GM12878 (cell line): ENCODE measurements at regions not wholly inside any gene's neighbourhood (a gene's known extent, or its start where the extent isn't known, plus 50 kb on each side); places are given as distances from the start of the nearest gene placed in this dataset.

Source experiments
- EED ChIP-seq: sonication (generic); IDR thresholded peaks from 2 replicates; pipeline ENCODE4 v1.6.1; 2016; ENCODE audit warnings: antibody characterized with exemption, low read depth
- ELK1 ChIP-seq: IDR thresholded peaks from 2 replicates; pipeline ENCODE4 v1.6.1; 2012; ENCODE audit warnings: low read depth, low read length, improper control_type of control experiment
- GABPA ChIP-seq: IDR thresholded peaks from 2 replicates; pipeline ENCODE4 v1.6.1; 2014; ENCODE audit warnings: antibody characterized with exemption, low read depth, mild to moderate bottlenecking, inconsistent platforms
- GATAD2B ChIP-seq: fragments of 450-650 bp; conservative IDR thresholded peaks from 2 replicates; pipeline ENCODE4 v1.6.1; 2017; ENCODE audit warnings: low read depth, mild to moderate bottlenecking, moderate library complexity
- HCFC1 ChIP-seq: fragments of 150-350 bp; IDR thresholded peaks from 2 replicates; pipeline ENCODE4 v1.6.1; 2014; ENCODE audit warnings: low read length
- PAX5 ChIP-seq: IDR thresholded peaks from 2 replicates; pipeline ENCODE4 v1.6.1; 2011; ENCODE audit warnings: low read depth, low read length, borderline replicate concordance
- PKNOX1 ChIP-seq: fragments of 450-650 bp; IDR thresholded peaks from 2 replicates; pipeline ENCODE4 v1.6.1; 2016; ENCODE audit warnings: mild to moderate bottlenecking
- RBBP5 ChIP-seq: fragments of 200-600 bp; sonication (generic); conservative IDR thresholded peaks from 2 replicates; pipeline ENCODE4 v1.6.1; 2016
- STAT3 ChIP-seq: IDR thresholded peaks from 2 replicates; pipeline ENCODE4 v1.6.1; 2011; ENCODE audit warnings: low read depth, low read length, improper control_type of control experiment
- ZNF24 ChIP-seq: fragments of 450-650 bp; IDR thresholded peaks from 2 replicates; pipeline ENCODE4 v1.6.1; 2017; ENCODE audit warnings: antibody characterized with exemption, mild to moderate bottlenecking
- ZNF592 ChIP-seq: fragments of 450-650 bp; IDR thresholded peaks from 2 replicates; pipeline ENCODE4 v1.6.1; 2017; ENCODE audit warnings: mild to moderate bottlenecking, moderate library complexity
- ZNF687 ChIP-seq: fragments of 450-650 bp; IDR thresholded peaks from 2 replicates; pipeline ENCODE4 v1.6.1; 2017; ENCODE audit warnings: mild to moderate bottlenecking, moderate library complexity
- ZSCAN29 ChIP-seq: fragments of 450-650 bp; IDR thresholded peaks from 2 replicates; pipeline ENCODE4 v1.6.1; 2017; ENCODE audit warnings: mild to moderate bottlenecking, moderate library complexity
- TF ChIP-seq, protein P1 (sequence below): fragments of 450-650 bp; IDR thresholded peaks from 2 replicates; pipeline ENCODE4 v1.6.1; 2018; ENCODE audit warnings: borderline replicate concordance, mild to moderate bottlenecking; ENCODE audit not compliant: partially characterized antibody

DNA sequence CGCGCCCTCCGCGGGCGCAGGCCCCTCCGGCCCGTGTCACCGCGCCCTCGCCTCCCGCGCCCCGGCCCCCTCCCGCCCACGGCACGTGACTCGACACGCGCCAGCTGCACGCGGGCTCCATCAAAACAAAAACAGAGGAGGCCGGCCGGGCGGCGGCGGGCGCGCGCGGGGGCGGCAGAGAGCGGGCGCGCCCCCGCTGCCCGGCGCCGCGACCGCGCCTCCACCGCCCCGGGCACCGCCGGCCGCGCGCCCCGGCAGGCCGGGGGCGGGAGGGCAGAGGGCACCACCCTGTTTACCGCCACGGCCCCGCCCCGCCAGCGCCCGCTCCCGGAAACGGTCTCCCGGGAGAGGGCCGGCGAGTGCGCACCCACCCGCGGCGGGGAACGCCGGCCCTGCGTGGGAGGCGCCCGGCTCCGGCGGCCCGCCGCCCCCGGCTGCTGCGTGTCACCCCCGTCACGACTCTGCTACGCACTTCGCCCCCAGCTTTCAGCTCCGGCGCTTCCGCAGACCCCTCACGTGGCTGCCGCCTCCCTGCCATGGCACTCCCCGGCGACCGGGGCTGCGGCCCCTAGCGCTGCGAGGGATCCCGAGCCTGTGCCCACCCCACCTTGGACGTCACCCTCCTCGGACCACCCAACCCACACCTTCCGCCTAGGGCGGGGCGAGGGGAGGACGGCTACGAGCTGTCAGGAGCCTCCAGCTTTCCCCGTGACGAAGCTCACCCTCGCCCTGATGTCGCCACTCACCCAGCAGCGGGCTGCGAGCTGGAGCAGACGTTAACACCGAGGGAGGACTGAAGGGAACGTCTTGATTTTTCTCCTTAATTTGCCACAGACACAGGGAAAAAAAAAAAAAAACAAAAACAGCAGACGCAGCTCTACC, 221.6 kb upstream of the MKLN1 start (continued):
- TF ChIP-seq ZNF687, result peak; percentile 61; the same call in 1 of the 2 replicates
- no peak for TF ChIP-seq RBBP5
- TF ChIP-seq, protein P1, sequence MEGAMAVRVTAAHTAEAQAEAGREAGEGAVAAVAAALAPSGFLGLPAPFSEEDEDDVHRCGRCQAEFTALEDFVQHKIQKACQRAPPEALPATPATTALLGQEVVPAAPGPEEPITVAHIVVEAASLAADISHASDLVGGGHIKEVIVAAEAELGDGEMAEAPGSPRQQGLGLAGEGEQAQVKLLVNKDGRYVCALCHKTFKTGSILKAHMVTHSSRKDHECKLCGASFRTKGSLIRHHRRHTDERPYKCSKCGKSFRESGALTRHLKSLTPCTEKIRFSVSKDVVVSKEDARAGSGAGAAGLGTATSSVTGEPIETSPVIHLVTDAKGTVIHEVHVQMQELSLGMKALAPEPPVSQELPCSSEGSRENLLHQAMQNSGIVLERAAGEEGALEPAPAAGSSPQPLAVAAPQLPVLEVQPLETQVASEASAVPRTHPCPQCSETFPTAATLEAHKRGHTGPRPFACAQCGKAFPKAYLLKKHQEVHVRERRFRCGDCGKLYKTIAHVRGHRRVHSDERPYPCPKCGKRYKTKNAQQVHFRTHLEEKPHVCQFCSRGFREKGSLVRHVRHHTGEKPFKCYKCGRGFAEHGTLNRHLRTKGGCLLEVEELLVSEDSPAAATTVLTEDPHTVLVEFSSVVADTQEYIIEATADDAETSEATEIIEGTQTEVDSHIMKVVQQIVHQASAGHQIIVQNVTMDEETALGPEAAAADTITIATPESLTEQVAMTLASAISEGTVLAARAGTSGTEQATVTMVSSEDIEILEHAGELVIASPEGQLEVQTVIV, result peak; percentile 12
- no peak for TF ChIP-seq EED
- TF ChIP-seq ZNF24, result peak; percentile 54; the same call in 1 of the 2 replicates
- TF ChIP-seq ZNF592, result peak; percentile 78; the same call in 1 of the 2 replicates
- 0 out of 2 replicates have a peak, but pooled peaks have one; percentile 61 for TF ChIP-seq ZSCAN29
- no peak for TF ChIP-seq ELK1
- TF ChIP-seq STAT3, result no peak
- peak; percentile 87 for TF ChIP-seq PAX5
- peak; percentile 64 for TF ChIP-seq PKNOX1
- TF ChIP-seq GABPA, result no peak
- peak; percentile 99 for TF ChIP-seq GATAD2B
- TF ChIP-seq HCFC1, result peak; percentile 24; the same call in 1 of the 2 replicates
